PFSK-1 (cell line): ENCODE measurements at regions not wholly inside any gene's neighbourhood (a gene's known extent, or its start where the extent isn't known, plus 50 kb on each side); places are given as distances from the start of the nearest gene placed in this dataset.

Experiments
- FOXP2 ChIP-seq: optimal IDR thresholded peaks from 2 replicates; pipeline ENCODE3; 2011; ENCODE audit warnings: borderline replicate concordance, control low read depth, inconsistent platforms; ENCODE audit not compliant: insufficient read depth; ENCODE audit errors: extremely low read length, extremely low read depth
- POLR2AphosphoS5 ChIP-seq: IDR thresholded peaks from 2 replicates; pipeline ENCODE4 v1.6.1; 2012; ENCODE audit warnings: low read depth, mild to moderate bottlenecking, control low read depth, low read length, moderate library complexity
- SIN3A ChIP-seq: IDR thresholded peaks from 2 replicates; pipeline ENCODE4 v1.6.1; 2012; ENCODE audit warnings: mild to moderate bottlenecking, low read length, moderate library complexity, borderline replicate concordance; ENCODE audit not compliant: insufficient read depth
- TAF1 ChIP-seq: IDR thresholded peaks from 2 replicates; pipeline ENCODE4 v1.6.1; 2012; ENCODE audit warnings: low read length, control low read depth, borderline replicate concordance; ENCODE audit not compliant: insufficient read depth
- TF ChIP-seq, protein P1 (sequence below), 2 experiments: IDR thresholded peaks; 2 replicates each; pipeline versions ENCODE4 v1.6.1 to v1.8.0; 2011 to 2012; ENCODE audit warnings: low read depth in 2 of 2, low read length in 2 of 2, control low read depth in 1 of 2, inconsistent platforms in 1 of 2, mild to moderate bottlenecking in 1 of 2, moderate library complexity in 1 of 2; ENCODE audit not compliant: insufficient read depth in 1 of 2

DNA sequence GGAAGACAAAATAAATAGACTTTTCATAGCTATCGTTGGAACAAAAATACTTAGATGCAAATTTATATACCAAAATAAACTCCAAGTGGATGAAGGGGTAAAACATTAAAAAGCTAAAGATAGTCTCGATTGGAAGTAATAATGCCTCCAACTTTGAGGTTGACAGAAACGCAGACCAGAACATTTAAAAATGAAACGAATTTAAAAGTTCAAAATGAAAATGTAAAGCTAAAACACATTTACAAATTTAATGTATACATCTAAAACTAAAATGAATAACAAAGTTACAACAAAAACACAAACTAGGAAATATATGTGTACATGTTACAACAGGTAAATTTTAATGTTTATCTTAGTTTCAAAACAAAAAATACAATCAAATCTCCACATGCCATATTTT, 107.5 kb upstream of the AKR1E2 start:
- no peak for TF ChIP-seq FOXP2

DNA sequence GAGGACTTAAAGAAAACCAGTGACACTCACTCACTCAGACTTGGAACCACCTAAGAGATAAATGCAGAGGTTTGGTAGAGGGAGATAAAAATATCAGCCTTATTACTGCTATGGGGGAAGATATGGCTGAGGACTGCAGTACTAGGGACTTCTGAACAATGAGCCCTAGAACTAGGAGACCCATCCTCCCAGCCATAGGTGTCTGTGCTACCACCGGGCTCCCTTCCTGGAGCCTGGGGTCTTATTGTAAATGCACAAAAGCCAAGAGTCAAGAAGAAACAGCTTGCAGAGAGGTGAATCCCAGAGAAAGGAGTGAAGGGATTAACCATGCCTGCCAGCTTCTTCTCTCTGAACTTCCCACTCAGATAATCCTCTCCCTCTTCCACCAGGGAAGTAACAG, 108.3 kb upstream of the AKR1E2 start:
- TF ChIP-seq SIN3A (no peak), TAF1 (no peak), POLR2AphosphoS5 (no peak), FOXP2 (no peak)
- TF ChIP-seq, protein P1, sequence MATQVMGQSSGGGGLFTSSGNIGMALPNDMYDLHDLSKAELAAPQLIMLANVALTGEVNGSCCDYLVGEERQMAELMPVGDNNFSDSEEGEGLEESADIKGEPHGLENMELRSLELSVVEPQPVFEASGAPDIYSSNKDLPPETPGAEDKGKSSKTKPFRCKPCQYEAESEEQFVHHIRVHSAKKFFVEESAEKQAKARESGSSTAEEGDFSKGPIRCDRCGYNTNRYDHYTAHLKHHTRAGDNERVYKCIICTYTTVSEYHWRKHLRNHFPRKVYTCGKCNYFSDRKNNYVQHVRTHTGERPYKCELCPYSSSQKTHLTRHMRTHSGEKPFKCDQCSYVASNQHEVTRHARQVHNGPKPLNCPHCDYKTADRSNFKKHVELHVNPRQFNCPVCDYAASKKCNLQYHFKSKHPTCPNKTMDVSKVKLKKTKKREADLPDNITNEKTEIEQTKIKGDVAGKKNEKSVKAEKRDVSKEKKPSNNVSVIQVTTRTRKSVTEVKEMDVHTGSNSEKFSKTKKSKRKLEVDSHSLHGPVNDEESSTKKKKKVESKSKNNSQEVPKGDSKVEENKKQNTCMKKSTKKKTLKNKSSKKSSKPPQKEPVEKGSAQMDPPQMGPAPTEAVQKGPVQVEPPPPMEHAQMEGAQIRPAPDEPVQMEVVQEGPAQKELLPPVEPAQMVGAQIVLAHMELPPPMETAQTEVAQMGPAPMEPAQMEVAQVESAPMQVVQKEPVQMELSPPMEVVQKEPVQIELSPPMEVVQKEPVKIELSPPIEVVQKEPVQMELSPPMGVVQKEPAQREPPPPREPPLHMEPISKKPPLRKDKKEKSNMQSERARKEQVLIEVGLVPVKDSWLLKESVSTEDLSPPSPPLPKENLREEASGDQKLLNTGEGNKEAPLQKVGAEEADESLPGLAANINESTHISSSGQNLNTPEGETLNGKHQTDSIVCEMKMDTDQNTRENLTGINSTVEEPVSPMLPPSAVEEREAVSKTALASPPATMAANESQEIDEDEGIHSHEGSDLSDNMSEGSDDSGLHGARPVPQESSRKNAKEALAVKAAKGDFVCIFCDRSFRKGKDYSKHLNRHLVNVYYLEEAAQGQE (IDR thresholded peaks at IDR 0.05; ENCODE audit: insufficient read depth in 1 of 2, low read depth in 2 of 2, low read length in 2 of 2): no peak

DNA sequence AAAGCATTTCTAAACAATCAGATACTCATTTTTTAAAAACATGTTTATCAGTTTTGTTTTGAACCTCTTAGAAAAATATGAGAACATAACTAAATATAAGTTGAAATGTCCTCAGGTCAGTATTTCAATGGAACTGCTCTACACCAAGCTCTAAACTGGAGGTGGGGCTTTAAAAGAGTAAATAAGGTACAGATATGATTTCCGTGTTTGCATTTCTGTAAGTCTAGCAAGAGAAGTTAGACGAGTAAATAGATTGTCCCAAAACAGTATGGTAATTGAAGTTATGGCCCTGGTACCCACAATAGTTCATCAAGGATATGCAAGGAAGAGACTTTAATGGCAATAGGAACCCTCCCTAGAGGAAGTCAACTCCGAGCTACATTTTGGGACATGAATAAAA, 115.1 kb upstream of the AKR1E2 start:
- TF ChIP-seq POLR2AphosphoS5 (no peak), TAF1 (no peak), FOXP2 (no peak), SIN3A (no peak)
- TF ChIP-seq, protein P1 (IDR thresholded peaks at IDR 0.05; ENCODE audit: insufficient read depth in 1 of 2, low read depth in 2 of 2, low read length in 2 of 2): no peak

DNA sequence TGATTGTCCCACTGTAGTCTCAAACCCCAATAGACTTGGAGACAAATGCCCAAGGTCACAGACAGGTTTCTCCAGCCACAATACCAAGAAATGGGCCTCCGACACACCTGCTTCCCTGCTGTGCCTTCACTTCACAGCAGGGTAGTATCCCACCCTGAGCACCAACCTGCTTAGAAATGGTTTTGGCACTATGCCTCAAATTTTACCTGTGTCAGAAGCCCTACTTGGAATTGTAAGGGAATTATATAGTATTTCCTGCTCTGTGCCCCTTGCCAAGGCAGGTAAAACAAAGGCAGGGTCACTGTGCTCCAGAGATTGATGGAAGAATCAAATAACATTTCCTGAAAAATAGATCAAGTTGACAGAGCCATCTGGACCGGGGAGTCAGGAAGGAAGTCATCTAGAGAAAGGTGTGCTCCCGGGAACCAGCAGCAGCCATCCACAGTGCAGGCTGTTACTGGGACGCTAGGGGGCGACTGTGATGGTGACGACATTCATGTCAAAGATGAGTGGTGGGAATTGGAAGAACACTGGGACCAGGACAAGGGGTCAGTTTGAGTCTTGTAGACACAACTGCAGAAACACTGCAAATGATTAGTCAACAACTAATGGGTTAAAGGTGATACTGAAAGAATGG, 117.8 kb upstream of the AKR1E2 start:
- TF ChIP-seq TAF1 (no peak), FOXP2 (no peak), SIN3A (no peak), POLR2AphosphoS5 (no peak)
- TF ChIP-seq, protein P1 (IDR thresholded peaks at IDR 0.05; ENCODE audit: insufficient read depth in 1 of 2, low read depth in 2 of 2, low read length in 2 of 2): no peak

DNA sequence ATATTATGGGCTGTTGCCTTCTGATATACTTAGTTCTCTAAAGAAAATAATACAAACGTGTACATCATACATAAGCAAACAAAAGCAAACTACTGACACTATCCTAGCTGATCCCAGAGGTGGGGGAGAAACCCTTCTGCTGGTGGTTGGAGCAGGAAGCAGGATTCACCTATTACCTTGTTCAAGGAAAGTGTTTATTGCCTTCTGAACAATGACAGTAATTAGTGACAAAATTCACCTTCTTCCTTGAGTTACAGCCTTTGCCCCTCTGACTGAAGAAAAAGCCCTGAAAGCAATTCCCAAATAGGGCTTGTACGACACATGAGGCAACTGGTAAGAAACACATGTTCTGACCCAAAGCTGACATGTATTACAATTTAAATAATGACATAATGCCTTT, 118.8 kb upstream of the AKR1E2 start:
- no peak for TF ChIP-seq FOXP2
- no peak for TF ChIP-seq TAF1
- no peak for TF ChIP-seq SIN3A
- TF ChIP-seq, protein P1 (IDR thresholded peaks at IDR 0.05; ENCODE audit: insufficient read depth in 1 of 2, low read depth in 2 of 2, low read length in 2 of 2): no peak
- no peak for TF ChIP-seq POLR2AphosphoS5
